RWPE1 (cell line): ENCODE measurements at regions not wholly inside any gene's neighbourhood (a gene's known extent, or its start where the extent isn't known, plus 50 kb on each side); places are given as distances from the start of the nearest gene placed in this dataset.
"Not testable (repeated sequence)": the region's sequence is repeated elsewhere in the genome, so short reads cannot be mapped to it uniquely, and the experiment has no call there.

Experiments used
- CTCF ChIA-PET: fragments of 350-600 bp; sonication (Branson Sonifier 250); formaldehyde crosslinking; extraction: SDS; loops from one replicate; lab custom pipeline; 2021; lab: Yijun Ruan, JAX
- POLR2A ChIA-PET: fragments of 400-600 bp; formaldehyde crosslinking; extraction: SDS; loops from one replicate; lab custom pipeline; 2020; ENCODE audit warnings: antibody characterized with exemption; ENCODE audit not compliant: low non-redundant PET; lab: Yijun Ruan, JAX
- DNase-seq: peaks from one replicate; pipeline ENCODE4 v3.0.0; 2012; ENCODE audit warnings: low spot score
- H3K27ac ChIP-seq: fragments of 450-650 bp; 2 replicates; pipeline ENCODE4 v1.5.1; 2017
- TF ChIP-seq, protein P1 (sequence below): fragments of 450-650 bp; conservative IDR thresholded peaks from 2 replicates; pipeline ENCODE4 v1.5.1; 2017; ENCODE audit warnings: low read depth, mild to moderate bottlenecking

DNA sequence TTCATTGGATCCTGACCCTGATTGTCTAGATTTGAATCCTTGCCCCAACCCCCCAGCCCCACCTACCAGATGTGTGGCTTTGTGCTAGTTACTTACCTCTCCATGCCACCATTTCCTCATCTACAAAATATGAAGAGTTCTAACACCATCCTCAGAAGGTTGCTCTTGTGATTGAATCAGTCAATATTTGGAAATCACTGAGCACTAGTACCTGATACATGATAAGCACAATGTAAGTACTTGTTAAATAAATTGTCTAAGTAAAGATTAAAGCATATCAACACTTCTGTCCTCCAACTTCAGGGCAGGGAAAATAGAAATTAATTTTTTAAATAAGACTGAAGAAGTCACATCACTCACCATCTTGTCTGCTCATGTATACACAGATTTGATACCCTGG, 249.6 kb upstream of the KLF3 start:
- CTCF ChIA-PET = no interaction called here
- TF ChIP-seq, protein P1, sequence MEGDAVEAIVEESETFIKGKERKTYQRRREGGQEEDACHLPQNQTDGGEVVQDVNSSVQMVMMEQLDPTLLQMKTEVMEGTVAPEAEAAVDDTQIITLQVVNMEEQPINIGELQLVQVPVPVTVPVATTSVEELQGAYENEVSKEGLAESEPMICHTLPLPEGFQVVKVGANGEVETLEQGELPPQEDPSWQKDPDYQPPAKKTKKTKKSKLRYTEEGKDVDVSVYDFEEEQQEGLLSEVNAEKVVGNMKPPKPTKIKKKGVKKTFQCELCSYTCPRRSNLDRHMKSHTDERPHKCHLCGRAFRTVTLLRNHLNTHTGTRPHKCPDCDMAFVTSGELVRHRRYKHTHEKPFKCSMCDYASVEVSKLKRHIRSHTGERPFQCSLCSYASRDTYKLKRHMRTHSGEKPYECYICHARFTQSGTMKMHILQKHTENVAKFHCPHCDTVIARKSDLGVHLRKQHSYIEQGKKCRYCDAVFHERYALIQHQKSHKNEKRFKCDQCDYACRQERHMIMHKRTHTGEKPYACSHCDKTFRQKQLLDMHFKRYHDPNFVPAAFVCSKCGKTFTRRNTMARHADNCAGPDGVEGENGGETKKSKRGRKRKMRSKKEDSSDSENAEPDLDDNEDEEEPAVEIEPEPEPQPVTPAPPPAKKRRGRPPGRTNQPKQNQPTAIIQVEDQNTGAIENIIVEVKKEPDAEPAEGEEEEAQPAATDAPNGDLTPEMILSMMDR = no peak

DNA sequence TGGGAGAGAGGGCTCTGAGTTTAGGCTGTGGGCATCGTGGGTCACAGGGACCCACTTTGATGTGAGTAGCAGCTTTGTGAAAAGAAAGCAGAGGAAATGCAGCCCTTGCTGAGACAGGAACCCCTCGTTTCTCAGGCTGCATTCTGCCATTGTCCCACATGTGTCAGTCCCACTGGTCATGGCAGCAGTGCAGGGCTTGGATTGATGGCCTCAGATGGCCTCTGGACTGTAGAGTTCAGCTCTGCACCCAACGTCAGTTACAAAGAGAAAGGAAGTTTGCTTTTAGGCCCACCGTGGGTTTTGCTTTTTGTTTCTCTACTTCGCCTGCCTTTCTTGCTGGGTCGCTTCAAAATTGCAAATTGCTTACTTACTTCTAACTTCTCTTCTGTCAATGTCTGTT, 248.3 kb upstream of the KLF3 start:
- ChIA-PET POLR2A (no interaction called here), CTCF (no interaction called here)
- no peak overlapping the region for H3K27ac ChIP-seq
- TF ChIP-seq, protein P1 = no peak
- DNase-seq = no peak

More for the DNA sequence above, 249.6 kb upstream of the KLF3 start:
- POLR2A ChIA-PET = no interaction called here
- H3K27ac ChIP-seq = no peak overlapping the region
- DNase-seq = no peak

DNA sequence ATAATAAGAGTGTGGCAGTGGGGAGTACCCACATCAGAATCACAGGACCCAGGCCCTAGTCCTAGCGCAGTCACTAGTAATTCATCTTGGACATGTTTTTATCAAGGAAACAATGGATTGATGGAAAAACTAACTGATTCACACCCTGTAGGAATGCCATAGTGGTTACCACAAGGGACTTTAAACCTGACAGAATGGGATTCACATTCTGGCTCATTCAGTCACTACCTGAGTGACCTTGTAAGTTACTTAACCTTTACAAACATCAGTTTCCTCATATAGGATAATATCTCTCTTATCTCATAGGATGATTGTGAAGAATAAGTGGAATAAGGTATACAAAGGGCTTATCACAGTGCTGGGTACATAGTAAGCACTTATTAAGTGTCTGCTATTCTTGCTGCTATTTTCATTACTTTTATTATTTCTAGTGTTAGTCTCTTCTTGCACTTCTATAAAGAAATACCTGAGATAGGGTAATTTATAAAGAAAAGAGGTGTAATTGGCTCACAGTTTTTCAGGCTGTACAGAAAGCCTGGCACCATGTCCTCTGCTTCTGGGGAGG, 247.5 kb upstream of the KLF3 start:
- POLR2A ChIA-PET = no interaction called here
- TF ChIP-seq, protein P1 = no peak
- CTCF ChIA-PET = no interaction called here
- no peak overlapping the region for H3K27ac ChIP-seq
- DNase-seq = no peak

DNA sequence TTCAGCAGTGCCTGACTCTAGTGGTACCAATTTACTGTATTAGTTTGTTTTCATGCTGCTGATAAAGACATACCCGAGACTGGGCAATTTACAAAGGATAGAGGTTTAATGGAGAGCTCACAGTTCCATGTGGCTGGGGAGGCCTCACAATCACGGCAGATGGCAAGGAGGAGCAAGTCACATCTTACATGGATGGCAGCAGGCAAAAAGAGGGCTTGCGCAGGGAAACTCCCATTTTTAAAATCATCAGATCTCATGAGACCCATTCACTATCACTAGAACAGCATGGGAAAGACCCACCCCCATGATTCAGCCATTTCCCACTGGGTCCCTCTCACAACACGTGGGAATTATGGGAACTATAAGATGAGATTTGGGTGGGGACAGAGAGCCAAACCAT, 243.7 kb upstream of the KLF3 start:
- H3K27ac ChIP-seq, POLR2A ChIA-PET, CTCF ChIA-PET, DNase-seq: not testable (repeated sequence)

DNA sequence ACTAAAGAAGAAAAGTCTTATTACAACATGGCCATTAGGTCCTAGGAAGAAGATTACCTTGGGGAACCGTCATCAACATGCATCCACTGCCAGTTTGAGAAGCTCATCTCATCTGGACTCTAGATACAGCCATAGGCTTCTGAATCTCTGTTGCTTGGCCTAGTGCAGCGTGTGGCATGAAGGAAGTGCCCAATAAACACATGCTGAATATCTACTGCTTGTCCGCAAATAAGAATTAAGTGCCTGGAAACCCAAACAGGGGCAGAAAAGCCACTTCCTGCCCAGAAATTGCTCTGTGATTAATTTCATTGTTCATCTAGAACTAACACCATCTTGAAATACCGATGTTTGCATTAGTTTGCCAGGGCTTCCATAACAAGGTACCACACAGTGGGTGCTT, 241.1 kb upstream of the KLF3 start:
- no peak for DNase-seq
- CTCF ChIA-PET = no interaction called here
- H3K27ac ChIP-seq = no peak overlapping the region
- TF ChIP-seq, protein P1 = no peak
- POLR2A ChIA-PET = no interaction called here

DNA sequence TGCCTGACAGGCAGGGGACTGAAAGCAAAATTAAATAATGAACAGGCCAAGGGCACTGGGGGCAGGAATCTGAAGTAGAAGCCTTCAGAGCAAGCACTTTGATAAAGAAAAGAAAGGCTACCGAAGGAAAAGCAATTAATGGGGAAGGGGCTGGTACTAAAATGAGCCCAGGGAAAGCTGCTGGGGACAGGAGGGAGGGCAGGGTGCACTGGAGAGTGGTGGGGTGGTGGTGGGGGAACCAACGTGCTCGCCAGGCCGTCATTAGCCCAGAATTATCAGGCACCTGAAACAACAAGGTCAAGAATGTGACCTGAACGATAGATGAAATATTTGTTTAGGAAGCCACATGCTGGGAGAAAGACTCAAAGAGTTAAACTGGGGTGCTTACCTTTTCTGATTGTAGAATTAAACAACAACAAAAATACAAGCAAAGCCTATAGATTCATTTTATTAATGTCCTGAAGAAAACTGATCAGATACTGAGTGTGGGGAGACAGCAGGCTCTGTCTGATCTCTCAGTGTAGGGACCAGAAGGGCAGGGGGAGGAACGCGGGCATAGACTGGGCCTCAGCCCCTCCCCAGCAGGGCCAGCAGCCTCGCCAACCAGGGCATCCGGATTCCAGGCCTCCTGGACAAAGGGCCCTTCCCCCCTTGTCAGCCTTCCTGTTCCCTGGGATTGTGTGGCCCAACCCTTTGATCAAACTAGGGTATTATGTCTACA, 239.7 kb upstream of the KLF3 start:
- H3K27ac ChIP-seq = no peak overlapping the region
- CTCF ChIA-PET = no interaction called here
- no peak for DNase-seq
- POLR2A ChIA-PET = no interaction called here
- TF ChIP-seq, protein P1 = no peak

DNA sequence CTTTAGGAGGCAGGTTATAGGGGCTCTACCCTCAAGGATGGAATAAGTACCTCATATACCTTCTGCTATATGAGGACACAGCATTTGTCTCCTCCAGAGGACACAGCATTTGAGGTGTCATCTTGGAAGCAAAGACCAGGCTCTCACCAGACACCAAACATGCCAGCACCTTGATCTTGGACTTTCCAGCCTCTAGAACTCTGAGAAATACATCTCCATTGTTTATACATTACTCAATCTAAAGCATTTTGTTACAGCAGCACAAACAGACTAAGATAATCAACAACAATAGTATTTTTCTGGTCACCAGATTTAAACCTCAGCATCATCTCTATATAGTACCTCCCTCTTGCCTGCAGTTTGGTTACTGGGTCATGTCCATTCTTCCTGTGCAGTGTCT, 237.5 kb upstream of the KLF3 start:
- DNase-seq = no peak
- ChIA-PET POLR2A (no interaction called here), CTCF (interaction anchor here (0.7 kb wide), 1 partner anchor 115 kb away, joined by 3 read pairs; no protein-coding TSS in a partner anchor)
- H3K27ac ChIP-seq = no peak overlapping the region
- TF ChIP-seq, protein P1 = no peak
